Liver (tissue), 8 donors: ENCODE measurements at regions not wholly inside any gene's neighbourhood (a gene's known extent, or its start where the extent isn't known, plus 50 kb on each side); places are given as distances from the start of the nearest gene placed in this dataset.

Experiments
- DNase-seq: peaks from one replicate; pipeline ENCODE4 v3.0.0-alpha.2; 2017; ENCODE audit warnings: low spot score
- H3K27ac ChIP-seq, 2 donors: one replicate each; pipeline ENCODE4 v1.7.0; 2013; ENCODE audit warnings: inconsistent platforms in 2 of 2, low read length in 2 of 2, control low read depth in 1 of 2, low read depth in 1 of 2, mild to moderate bottlenecking in 1 of 2
- H3K27me3 ChIP-seq, 4 donors: one replicate each; pipeline versions ENCODE4 v1.6.1 to v1.7.0; 2013; ENCODE audit warnings: low read length in 3 of 4, inconsistent platforms in 1 of 4, mild to moderate bottlenecking in 1 of 4, moderate library complexity in 1 of 4; ENCODE audit not compliant: control insufficient read depth in 4 of 4, insufficient read depth in 4 of 4
- H3K36me3 ChIP-seq, 4 donors: one replicate each; pipeline versions ENCODE4 v1.6.1 to v1.7.0; 2013; ENCODE audit warnings: low read length in 3 of 4, mild to moderate bottlenecking in 3 of 4, low read depth in 1 of 4, moderate library complexity in 1 of 4; ENCODE audit not compliant: control insufficient read depth in 4 of 4, insufficient read depth in 3 of 4
- H3K4me1 ChIP-seq, 4 donors: one replicate each; pipeline versions ENCODE4 v1.6.1 to v1.7.0; 2013; ENCODE audit warnings: low read length in 3 of 4, mild to moderate bottlenecking in 3 of 4, moderate library complexity in 1 of 4; ENCODE audit not compliant: control insufficient read depth in 4 of 4, insufficient read depth in 4 of 4
- H3K4me3 ChIP-seq, 3 donors: one replicate each; pipeline versions ENCODE4 v1.6.1 to v1.7.0; 2013; ENCODE audit warnings: low read length in 3 of 3, control low read depth in 1 of 3, low read depth in 1 of 3, mild to moderate bottlenecking in 1 of 3
- H3K9ac ChIP-seq, 2 donors: one replicate each; pipeline ENCODE4 v1.7.0; 2013; ENCODE audit warnings: low read length in 2 of 2, mild to moderate bottlenecking in 2 of 2, moderate library complexity in 2 of 2, control low read depth in 1 of 2, low read depth in 1 of 2
- H3K9me3 ChIP-seq, 4 donors: one replicate each; pipeline versions ENCODE4 v1.6.1 to v1.7.0; 2013; ENCODE audit warnings: low read length in 3 of 4; ENCODE audit not compliant: control insufficient read depth in 4 of 4
- EGR1 ChIP-seq, 2 donors: IDR thresholded peaks; 2 replicates each; pipeline ENCODE4 v1.6.1; 2016 to 2018; ENCODE audit warnings: antibody characterized with exemption in 2 of 2, low read depth in 2 of 2
- FOXA2 ChIP-seq: IDR thresholded peaks from 2 replicates; pipeline ENCODE4 v1.6.1; 2016; ENCODE audit warnings: antibody characterized with exemption
- GABPA ChIP-seq, 2 donors: IDR thresholded peaks in 1 of 2; conservative IDR thresholded peaks in 1 of 2; 2 replicates each; pipeline ENCODE4 v1.6.1; 2016; ENCODE audit warnings: antibody characterized with exemption in 2 of 2, mild to moderate bottlenecking in 1 of 2, moderate library complexity in 1 of 2
- HNF4A ChIP-seq, 2 donors: conservative IDR thresholded peaks; 2 replicates each; pipeline ENCODE4 v1.6.1; 2016; ENCODE audit warnings: antibody characterized with exemption in 2 of 2, mild to moderate bottlenecking in 2 of 2
- JUND ChIP-seq, 2 donors: IDR thresholded peaks; 2 replicates each; pipeline ENCODE4 v1.6.1; 2016; ENCODE audit warnings: antibody characterized with exemption in 2 of 2
- NR2F2 ChIP-seq: IDR thresholded peaks from 2 replicates; pipeline ENCODE4 v1.6.1; 2016; ENCODE audit warnings: antibody characterized with exemption
- RXRA ChIP-seq, 2 donors: IDR thresholded peaks; 2 replicates each; pipeline ENCODE4 v1.6.1; 2017 to 2018; ENCODE audit warnings: antibody characterized with exemption in 2 of 2, mild to moderate bottlenecking in 1 of 2
- SP1 ChIP-seq: IDR thresholded peaks from 2 replicates; pipeline ENCODE4 v1.6.1; 2018; ENCODE audit warnings: antibody characterized with exemption, mild to moderate bottlenecking
- YY1 ChIP-seq: IDR thresholded peaks from 2 replicates; pipeline ENCODE4 v1.6.1; 2016; ENCODE audit warnings: antibody characterized with exemption, mild to moderate bottlenecking
- WGBS: extraction: QIAGEN DNeasy Blood & Tissue Kit; methylation state at CpG from one replicate; pipeline ENCODE4 v1.1.7; 2013; 5-methylcytosine and 5-hydroxymethylcytosine counted together
- TF ChIP-seq, protein P1 (sequence below): fragments of 150-350 bp; IDR thresholded peaks from 2 replicates; pipeline ENCODE4 v1.5.1; 2017; ENCODE audit warnings: improper control_type of control experiment, low read depth, low read length; ENCODE audit not compliant: missing input control
- TF ChIP-seq, protein P2 (sequence below): IDR thresholded peaks from 2 replicates; pipeline ENCODE4 v1.6.1; 2016; ENCODE audit warnings: antibody characterized with exemption, mild to moderate bottlenecking
- TF ChIP-seq, protein P3 (sequence below): IDR thresholded peaks from 2 replicates; pipeline ENCODE4 v1.6.1; 2016; ENCODE audit warnings: antibody characterized with exemption
- TF ChIP-seq, protein P4 (sequence below): IDR thresholded peaks from 2 replicates; pipeline ENCODE4 v1.6.1; 2016; ENCODE audit warnings: antibody characterized with exemption
- donor health status: healthy.
- donor health status: healthy.
- donor health status: healthy.
- donor health status: healthy.
- donor health status: healthy.

DNA sequence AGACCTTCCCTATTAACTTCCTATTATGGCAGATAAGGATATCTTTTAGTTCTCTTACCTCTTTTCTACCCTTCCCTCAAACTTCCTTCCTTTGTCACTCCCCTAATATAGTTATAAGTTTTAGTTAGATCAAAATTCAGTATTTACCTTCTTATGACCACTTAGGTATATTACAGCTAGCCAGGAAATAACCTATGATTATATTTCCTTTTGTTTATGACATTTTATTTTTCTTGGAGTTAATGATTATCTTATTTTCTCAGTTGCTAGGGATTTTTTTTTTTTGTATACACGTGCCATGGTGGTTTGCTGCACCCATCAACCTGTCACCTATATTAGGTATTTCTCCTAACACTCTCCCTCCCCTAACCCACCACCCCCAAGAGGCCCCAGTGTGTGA, 88.2 kb upstream of the ZBED5 start:
- H3K4me3 ChIP-seq = no peak overlapping the region
- no peaks in the 10 kb centered on the region for H3K9me3 ChIP-seq
- H3K27ac ChIP-seq = no peak overlapping the region
- no peaks in the 10 kb centered on the region for H3K27me3 ChIP-seq
- H3K36me3 ChIP-seq = no peaks in the 10 kb centered on the region
- no peaks in the 10 kb centered on the region for H3K4me1 ChIP-seq
- H3K9ac ChIP-seq = no peak overlapping the region
- no peak for TF ChIP-seq SP1
- DNase-seq = no peak
- WGBS = 58% methylated on average over 1 of the region's 1 CpG

DNA sequence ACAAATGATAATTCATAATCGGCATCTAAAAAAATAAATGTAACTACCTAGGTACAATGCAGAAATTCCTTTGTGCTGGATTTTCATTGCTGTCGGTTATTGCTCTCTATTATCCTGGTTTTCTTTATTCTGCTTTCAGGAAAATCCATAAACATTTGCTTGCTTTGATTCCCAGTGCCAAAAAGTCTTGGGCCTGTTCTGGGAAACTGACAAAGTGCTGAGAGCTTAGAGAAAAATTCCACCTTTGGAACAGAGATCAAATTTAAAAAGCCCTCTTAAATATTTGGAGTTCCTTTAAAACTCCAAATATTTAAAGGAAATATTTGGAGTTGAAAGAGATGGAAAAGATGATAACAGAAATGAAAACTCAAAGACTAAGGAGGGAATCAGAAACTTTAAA, 87.3 kb upstream of the ZBED5 start:
- TF ChIP-seq FOXA2 (no peak), GABPA (IDR thresholded peaks at IDR 0.05 in 1 of 2, conservative IDR thresholded peaks at IDR 0.05 in 1 of 2) (no peak), EGR1 (IDR thresholded peaks at IDR 0.05; ENCODE audit: low read depth in 2 of 2) (no peak), NR2F2 (no peak), JUND (IDR thresholded peaks at IDR 0.05) (no peak), HNF4A (conservative IDR thresholded peaks at IDR 0.05) (no peak), RXRA (IDR thresholded peaks at IDR 0.05) (no peak)
- TF ChIP-seq, protein P1, sequence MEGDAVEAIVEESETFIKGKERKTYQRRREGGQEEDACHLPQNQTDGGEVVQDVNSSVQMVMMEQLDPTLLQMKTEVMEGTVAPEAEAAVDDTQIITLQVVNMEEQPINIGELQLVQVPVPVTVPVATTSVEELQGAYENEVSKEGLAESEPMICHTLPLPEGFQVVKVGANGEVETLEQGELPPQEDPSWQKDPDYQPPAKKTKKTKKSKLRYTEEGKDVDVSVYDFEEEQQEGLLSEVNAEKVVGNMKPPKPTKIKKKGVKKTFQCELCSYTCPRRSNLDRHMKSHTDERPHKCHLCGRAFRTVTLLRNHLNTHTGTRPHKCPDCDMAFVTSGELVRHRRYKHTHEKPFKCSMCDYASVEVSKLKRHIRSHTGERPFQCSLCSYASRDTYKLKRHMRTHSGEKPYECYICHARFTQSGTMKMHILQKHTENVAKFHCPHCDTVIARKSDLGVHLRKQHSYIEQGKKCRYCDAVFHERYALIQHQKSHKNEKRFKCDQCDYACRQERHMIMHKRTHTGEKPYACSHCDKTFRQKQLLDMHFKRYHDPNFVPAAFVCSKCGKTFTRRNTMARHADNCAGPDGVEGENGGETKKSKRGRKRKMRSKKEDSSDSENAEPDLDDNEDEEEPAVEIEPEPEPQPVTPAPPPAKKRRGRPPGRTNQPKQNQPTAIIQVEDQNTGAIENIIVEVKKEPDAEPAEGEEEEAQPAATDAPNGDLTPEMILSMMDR = no peak
- TF ChIP-seq, protein P2, sequence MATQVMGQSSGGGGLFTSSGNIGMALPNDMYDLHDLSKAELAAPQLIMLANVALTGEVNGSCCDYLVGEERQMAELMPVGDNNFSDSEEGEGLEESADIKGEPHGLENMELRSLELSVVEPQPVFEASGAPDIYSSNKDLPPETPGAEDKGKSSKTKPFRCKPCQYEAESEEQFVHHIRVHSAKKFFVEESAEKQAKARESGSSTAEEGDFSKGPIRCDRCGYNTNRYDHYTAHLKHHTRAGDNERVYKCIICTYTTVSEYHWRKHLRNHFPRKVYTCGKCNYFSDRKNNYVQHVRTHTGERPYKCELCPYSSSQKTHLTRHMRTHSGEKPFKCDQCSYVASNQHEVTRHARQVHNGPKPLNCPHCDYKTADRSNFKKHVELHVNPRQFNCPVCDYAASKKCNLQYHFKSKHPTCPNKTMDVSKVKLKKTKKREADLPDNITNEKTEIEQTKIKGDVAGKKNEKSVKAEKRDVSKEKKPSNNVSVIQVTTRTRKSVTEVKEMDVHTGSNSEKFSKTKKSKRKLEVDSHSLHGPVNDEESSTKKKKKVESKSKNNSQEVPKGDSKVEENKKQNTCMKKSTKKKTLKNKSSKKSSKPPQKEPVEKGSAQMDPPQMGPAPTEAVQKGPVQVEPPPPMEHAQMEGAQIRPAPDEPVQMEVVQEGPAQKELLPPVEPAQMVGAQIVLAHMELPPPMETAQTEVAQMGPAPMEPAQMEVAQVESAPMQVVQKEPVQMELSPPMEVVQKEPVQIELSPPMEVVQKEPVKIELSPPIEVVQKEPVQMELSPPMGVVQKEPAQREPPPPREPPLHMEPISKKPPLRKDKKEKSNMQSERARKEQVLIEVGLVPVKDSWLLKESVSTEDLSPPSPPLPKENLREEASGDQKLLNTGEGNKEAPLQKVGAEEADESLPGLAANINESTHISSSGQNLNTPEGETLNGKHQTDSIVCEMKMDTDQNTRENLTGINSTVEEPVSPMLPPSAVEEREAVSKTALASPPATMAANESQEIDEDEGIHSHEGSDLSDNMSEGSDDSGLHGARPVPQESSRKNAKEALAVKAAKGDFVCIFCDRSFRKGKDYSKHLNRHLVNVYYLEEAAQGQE = no peak
- TF ChIP-seq, protein P3, sequence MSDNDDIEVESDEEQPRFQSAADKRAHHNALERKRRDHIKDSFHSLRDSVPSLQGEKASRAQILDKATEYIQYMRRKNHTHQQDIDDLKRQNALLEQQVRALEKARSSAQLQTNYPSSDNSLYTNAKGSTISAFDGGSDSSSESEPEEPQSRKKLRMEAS = no peak
- TF ChIP-seq, protein P4, sequence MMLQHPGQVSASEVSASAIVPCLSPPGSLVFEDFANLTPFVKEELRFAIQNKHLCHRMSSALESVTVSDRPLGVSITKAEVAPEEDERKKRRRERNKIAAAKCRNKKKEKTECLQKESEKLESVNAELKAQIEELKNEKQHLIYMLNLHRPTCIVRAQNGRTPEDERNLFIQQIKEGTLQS = no peak
- H3K27me3 ChIP-seq = no peaks in the 10 kb centered on the region
- no peaks in the 10 kb centered on the region for H3K36me3 ChIP-seq
- H3K4me3 ChIP-seq = no peak overlapping the region
- no peak overlapping the region for H3K27ac ChIP-seq
- H3K4me1 ChIP-seq = no peaks in the 10 kb centered on the region
- WGBS = 76% methylated on average over 2 of the region's 2 CpGs
- H3K9me3 ChIP-seq = no peaks in the 10 kb centered on the region
- no peak overlapping the region for H3K9ac ChIP-seq
- no peak for DNase-seq

DNA sequence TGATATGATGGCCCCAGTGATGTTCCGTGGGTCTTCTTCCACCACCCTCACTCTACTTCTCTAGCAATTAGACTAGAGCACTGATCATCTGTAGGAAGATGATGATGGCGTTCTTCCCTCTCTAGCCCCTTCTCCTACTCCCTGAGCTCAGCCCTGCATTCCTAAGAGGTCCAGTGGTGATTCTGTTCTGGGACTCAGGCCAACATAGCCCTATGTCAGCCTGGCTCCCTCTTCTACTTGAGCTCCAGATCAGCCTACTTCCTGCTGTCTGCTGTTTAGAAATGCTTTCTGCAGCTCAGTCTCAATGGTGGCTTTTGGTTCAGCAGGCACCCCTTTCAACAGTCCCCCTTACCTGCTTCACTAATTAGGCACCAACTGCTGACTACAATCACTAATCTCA, 86.1 kb upstream of the ZBED5 start:
- WGBS = 93% methylated on average over 2 of the region's 2 CpGs
- Histone ChIP-seq H3K4me3 (no peak overlapping the region), H3K9ac (no peak overlapping the region), H3K36me3 (no peaks in the 10 kb centered on the region), H3K27me3 (no peaks in the 10 kb centered on the region), H3K27ac (no peak overlapping the region), H3K4me1 (no peaks in the 10 kb centered on the region), H3K9me3 (no peaks in the 10 kb centered on the region)
- no peak for DNase-seq
- TF ChIP-seq EGR1 (IDR thresholded peaks at IDR 0.05; ENCODE audit: low read depth in 2 of 2) (no peak), YY1 (no peak), NR2F2 (no peak)
